ENCODE measurements at regions not wholly inside any gene's neighbourhood (a gene's known extent, or its start where the extent isn't known, plus 50 kb on each side); places are given as distances from the start of the nearest gene placed in this dataset.

GRCh38 chr3:159892801-159893200 lies 95.8 kb upstream of the IL12A start:
- intact Hi-C loops (cut with micrococcal nuclease), result no loop called here
- no peak for TF ChIP-seq CTCF (IDR thresholded peaks at IDR 0.05)
- H3K9me3 Mint-ChIP-seq, result no peaks in the 10 kb centered on the region
- H3K36me3 Mint-ChIP-seq (ENCODE audit: low read depth), result no peaks in the 10 kb centered on the region
- H3K27me3 Mint-ChIP-seq, result peaks cover 3% of the 10 kb centered on the region
- H3K4me1 Mint-ChIP-seq (ENCODE audit: low read depth), result no peaks in the 10 kb centered on the region
- POLR2A ChIA-PET, result no interaction called here
- CTCF ChIA-PET, result interaction anchor here (1.4 to 1.5 kb wide), 2 partner anchors 111 to 114 kb away, joined by 4 read pairs; no protein-coding TSS in a partner anchor
- no peak overlapping the region for H3K4me3 Mint-ChIP-seq
- DNase-seq (no peak), ATAC-seq (no peak)
- no peak overlapping the region for H3K27ac Mint-ChIP-seq

GRCh38 chr3:159894386-159894785 lies 94.2 kb upstream of the IL12A start:
- ATAC-seq (no peak), DNase-seq (no peak)
- peaks cover 1% of the 10 kb centered on the region for H3K27me3 Mint-ChIP-seq
- intact Hi-C loops (cut with micrococcal nuclease), result no loop called here
- no peaks in the 10 kb centered on the region for H3K36me3 Mint-ChIP-seq (ENCODE audit: low read depth)
- POLR2A ChIA-PET, result no interaction called here
- H3K27ac Mint-ChIP-seq, result no peak overlapping the region
- CTCF ChIA-PET, result interaction anchor here (1.7 kb wide), 1 partner anchor 10 kb away, joined by 3 read pairs; no protein-coding TSS in a partner anchor
- no peak overlapping the region for H3K4me3 Mint-ChIP-seq
- H3K4me1 Mint-ChIP-seq (ENCODE audit: low read depth), result no peaks in the 10 kb centered on the region
- TF ChIP-seq CTCF (IDR thresholded peaks at IDR 0.05), result no peak
- no peaks in the 10 kb centered on the region for H3K9me3 Mint-ChIP-seq

GRCh38 chr3:159895430-159895829 lies 93.2 kb upstream of the IL12A start:
- Mint-ChIP-seq H3K4me1 (ENCODE audit: low read depth) (no peaks in the 10 kb centered on the region), H3K27ac (no peak overlapping the region), H3K4me3 (no peak overlapping the region), H3K9me3 (no peaks in the 10 kb centered on the region), H3K36me3 (ENCODE audit: low read depth) (no peaks in the 10 kb centered on the region), H3K27me3 (no peaks in the 10 kb centered on the region)
- ATAC-seq, result no peak
- POLR2A ChIA-PET, result no interaction called here
- TF ChIP-seq CTCF (IDR thresholded peaks at IDR 0.05), result no peak
- no peak for DNase-seq
- CTCF ChIA-PET, result interaction anchor here (1.6 to 1.7 kb wide), 2 partner anchors 11 kb away, joined by 3 to 5 read pairs; no protein-coding TSS in a partner anchor
- intact Hi-C loops (cut with micrococcal nuclease), result no loop called here

- intact Hi-C loops (cut with micrococcal nuclease), result no loop called here
- CTCF ChIA-PET, result interaction anchor here (1.4 to 1.6 kb wide), 2 partner anchors 12 to 110 kb away, joined by 4 to 5 read pairs; no protein-coding TSS in a partner anchor
- Mint-ChIP-seq H3K9me3 (no peaks in the 10 kb centered on the region), H3K4me1 (ENCODE audit: low read depth) (no peaks in the 10 kb centered on the region), H3K27me3 (no peaks in the 10 kb centered on the region), H3K27ac (no peak overlapping the region), H3K4me3 (no peak overlapping the region), H3K36me3 (ENCODE audit: low read depth) (no peaks in the 10 kb centered on the region)
- no peak for ATAC-seq
- POLR2A ChIA-PET, result no interaction called here
- no peak for TF ChIP-seq CTCF (IDR thresholded peaks at IDR 0.05)
- no peak for DNase-seq
Observed at GRCh38 chr3:159896543-159896942, 92.1 kb upstream of the IL12A start.

GRCh38 chr3:159897331-159898075 lies 91.1 kb upstream of the IL12A start:
- Mint-ChIP-seq H3K9me3 (no peaks in the 10 kb centered on the region), H3K36me3 (ENCODE audit: low read depth) (no peaks in the 10 kb centered on the region), H3K27me3 (no peaks in the 10 kb centered on the region), H3K27ac (no peak overlapping the region), H3K4me3 (no peak overlapping the region), H3K4me1 (ENCODE audit: low read depth) (no peaks in the 10 kb centered on the region)
- ChIA-PET CTCF (interaction anchor here (1.4 to 1.8 kb wide), 6 partner anchors 9 to 109 kb away, joined by 4 to 5 read pairs (median 4); partner anchors contain the start of gene IL12A), POLR2A (no interaction called here)
- ATAC-seq, result no peak
- no peak for DNase-seq
- intact Hi-C loops (cut with micrococcal nuclease), result no loop called here
- no peak for TF ChIP-seq CTCF (IDR thresholded peaks at IDR 0.05)
